Tibial nerve (tissue), 4 donors: ENCODE measurements at regions not wholly inside any gene's neighbourhood (a gene's known extent, or its start where the extent isn't known, plus 50 kb on each side); places are given as distances from the start of the nearest gene placed in this dataset.

Source experiments
- DNase-seq, 2 donors: peaks; one replicate each; pipeline ENCODE4 v3.0.0-alpha.2; 2019; ENCODE audit warnings: low spot score in 2 of 2
- H3K27ac ChIP-seq, 4 donors: fragments of 200-600 bp; sonication (generic) in 3 of 4; one replicate each; pipeline ENCODE4 v1.5.1; 2017 to 2019; ENCODE audit warnings: mild to moderate bottlenecking in 1 of 4
- H3K27me3 ChIP-seq, 2 donors: fragments of 200-600 bp; sonication (generic) in 1 of 2; one replicate each; pipeline versions ENCODE4 v1.5.1 to v1.6.0; 2017 to 2019
- H3K36me3 ChIP-seq, 3 donors: fragments of 200-600 bp; sonication (generic); one replicate each; pipeline ENCODE4 v1.5.1; 2018 to 2019
- H3K4me1 ChIP-seq, 4 donors: fragments of 200-600 bp; sonication (generic) in 3 of 4; one replicate each; pipeline ENCODE4 v1.5.1; 2017 to 2019
- H3K4me3 ChIP-seq, 4 donors: fragments of 200-600 bp; sonication (generic) in 3 of 4; one replicate each; pipeline ENCODE4 v1.5.1; 2017 to 2019; ENCODE audit warnings: mild to moderate bottlenecking in 1 of 4, moderate library complexity in 1 of 4
- H3K9me3 ChIP-seq, 4 donors: fragments of 200-600 bp; sonication (generic) in 3 of 4; one replicate each; pipeline ENCODE4 v1.5.1; 2017 to 2019
- CTCF ChIP-seq, 5 experiments: fragments of 200-600 bp in 3 of 5; fragments of 450-650 bp in 2 of 5; sonication (generic) in 3 of 5; IDR thresholded peaks; one replicate each; pipeline ENCODE4 v1.5.1; 2016 to 2019; ENCODE audit warnings: antibody characterized with exemption in 5 of 5, mild to moderate bottlenecking in 3 of 5, moderate library complexity in 2 of 5
- EP300 ChIP-seq, 2 donors: sonication (generic); formaldehyde crosslinking; IDR thresholded peaks; one replicate each; pipeline ENCODE4 v1.6.1; 2017; ENCODE audit warnings: antibody characterized with exemption in 2 of 2, mild to moderate bottlenecking in 1 of 2
- POLR2A ChIP-seq, 2 donors: fragments of 450-650 bp; IDR thresholded peaks; one replicate each; pipeline ENCODE4 v1.6.1; 2017; ENCODE audit warnings: antibody characterized with exemption in 2 of 2, mild to moderate bottlenecking in 2 of 2, moderate library complexity in 2 of 2
- WGBS, 2 donors: methylation state at CpG; one replicate each; pipeline ENCODE4 v1.1.5; 2018; 5-methylcytosine and 5-hydroxymethylcytosine counted together

GRCh38 chr20:22775671-22776139, 191.3 kb upstream of the FOXA2 start:
- no peaks in the 10 kb centered on the region for H3K9me3 ChIP-seq
- H3K27me3 ChIP-seq, result no peaks in the 10 kb centered on the region
- DNase-seq, result no peak
- H3K36me3 ChIP-seq, result no peaks in the 10 kb centered on the region
- no peak overlapping the region for H3K4me3 ChIP-seq
- WGBS, 2 donors, result 78 to 88% methylated on average over 2 of the region's 2 CpGs
- no peak overlapping the region for H3K27ac ChIP-seq
- H3K4me1 ChIP-seq, result peaks cover 0 to 4% (median 0%) of the 10 kb centered on the region in 4 donors
- no peak for TF ChIP-seq POLR2A (IDR thresholded peaks at IDR 0.05)
- TF ChIP-seq EP300 (IDR thresholded peaks at IDR 0.05), result no peak
- no peak for TF ChIP-seq CTCF (IDR thresholded peaks at IDR 0.05)

- no peak overlapping the region for H3K4me3 ChIP-seq
- no peak for DNase-seq
- no peaks in the 10 kb centered on the region for H3K36me3 ChIP-seq
- no peaks in the 10 kb centered on the region for H3K27me3 ChIP-seq
- H3K4me1 ChIP-seq, result peaks cover 0 to 4% (median 0%) of the 10 kb centered on the region in 4 donors
- WGBS, 2 donors, result 92 to 98% methylated on average over 3 of the region's 3 CpGs
- no peaks in the 10 kb centered on the region for H3K9me3 ChIP-seq
- no peak for TF ChIP-seq CTCF (IDR thresholded peaks at IDR 0.05)
- no peak for TF ChIP-seq POLR2A (IDR thresholded peaks at IDR 0.05)
- no peak for TF ChIP-seq EP300 (IDR thresholded peaks at IDR 0.05)
- no peak overlapping the region for H3K27ac ChIP-seq
These were observed 192.0 kb upstream of the FOXA2 start for GRCh38 chr20:22776369-22776768.

GRCh38 chr20:22779878-22780277, 195.5 kb upstream of the FOXA2 start:
- Histone ChIP-seq H3K27me3 (no peaks in the 10 kb centered on the region), H3K9me3 (no peaks in the 10 kb centered on the region), H3K4me1 (no peaks in the 10 kb centered on the region), H3K4me3 (no peak overlapping the region), H3K36me3 (no peaks in the 10 kb centered on the region), H3K27ac (no peak overlapping the region)
- DNase-seq, result no peak
- 80% methylated on average over 2 of the region's 2 CpGs for WGBS, 2 donors
- TF ChIP-seq CTCF (IDR thresholded peaks at IDR 0.05) (no peak), POLR2A (IDR thresholded peaks at IDR 0.05) (no peak), EP300 (IDR thresholded peaks at IDR 0.05) (no peak)

GRCh38 chr20:22781869-22782268, 197.5 kb upstream of the FOXA2 start:
- no peak overlapping the region for H3K4me3 ChIP-seq
- no peaks in the 10 kb centered on the region for H3K4me1 ChIP-seq
- H3K27me3 ChIP-seq, result no peaks in the 10 kb centered on the region
- WGBS, 2 donors, result 64 to 80% methylated on average over 2 of the region's 2 CpGs
- no peaks in the 10 kb centered on the region for H3K36me3 ChIP-seq
- no peak overlapping the region for H3K27ac ChIP-seq
- TF ChIP-seq CTCF (IDR thresholded peaks at IDR 0.05), result no peak
- TF ChIP-seq POLR2A (IDR thresholded peaks at IDR 0.05), result no peak
- TF ChIP-seq EP300 (IDR thresholded peaks at IDR 0.05), result no peak
- no peaks in the 10 kb centered on the region for H3K9me3 ChIP-seq
- DNase-seq, result no peak

- Histone ChIP-seq H3K4me1 (peaks cover 0 to 8% (median 0%) of the 10 kb centered on the region in 4 donors), H3K27me3 (no peaks in the 10 kb centered on the region), H3K4me3 (no peak overlapping the region), H3K9me3 (no peaks in the 10 kb centered on the region), H3K36me3 (no peaks in the 10 kb centered on the region), H3K27ac (no peak overlapping the region)
- TF ChIP-seq CTCF (IDR thresholded peaks at IDR 0.05) (no peak), POLR2A (IDR thresholded peaks at IDR 0.05) (no peak), EP300 (IDR thresholded peaks at IDR 0.05) (no peak)
- WGBS, 2 donors, result 64 to 75% methylated on average over 2 of the region's 2 CpGs
- DNase-seq, result no peak
These were observed 205.3 kb upstream of the FOXA2 start for GRCh38 chr20:22789676-22790075.
